ENCODE measurements at regions not wholly inside any gene's neighbourhood (a gene's known extent, or its start where the extent isn't known, plus 50 kb on each side); places are given as distances from the start of the nearest gene placed in this dataset.

DNA sequence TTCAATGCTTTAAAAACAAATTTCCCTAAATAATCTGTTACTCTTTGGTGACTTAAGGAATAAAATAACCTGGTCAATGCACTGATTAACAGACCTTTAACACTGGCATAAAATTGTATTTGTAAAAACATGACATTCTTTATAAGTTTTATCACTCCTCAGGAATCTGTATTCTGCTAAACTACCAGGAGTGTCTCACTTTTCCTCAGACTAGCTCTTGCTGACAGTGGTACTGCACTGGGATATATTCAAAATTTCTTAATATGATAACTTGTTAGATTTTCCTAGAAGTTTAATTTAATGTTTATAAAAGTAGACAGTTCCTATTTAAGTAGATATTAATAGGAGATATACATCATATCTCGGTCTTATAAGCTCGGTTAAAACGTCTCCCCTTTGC, 363.4 kb upstream of the ARHGEF26 start:
- H3K4me3 ChIP-seq (ENCODE audit: low read depth, low read length) = no peak overlapping the region
- TF ChIP-seq, protein P1, sequence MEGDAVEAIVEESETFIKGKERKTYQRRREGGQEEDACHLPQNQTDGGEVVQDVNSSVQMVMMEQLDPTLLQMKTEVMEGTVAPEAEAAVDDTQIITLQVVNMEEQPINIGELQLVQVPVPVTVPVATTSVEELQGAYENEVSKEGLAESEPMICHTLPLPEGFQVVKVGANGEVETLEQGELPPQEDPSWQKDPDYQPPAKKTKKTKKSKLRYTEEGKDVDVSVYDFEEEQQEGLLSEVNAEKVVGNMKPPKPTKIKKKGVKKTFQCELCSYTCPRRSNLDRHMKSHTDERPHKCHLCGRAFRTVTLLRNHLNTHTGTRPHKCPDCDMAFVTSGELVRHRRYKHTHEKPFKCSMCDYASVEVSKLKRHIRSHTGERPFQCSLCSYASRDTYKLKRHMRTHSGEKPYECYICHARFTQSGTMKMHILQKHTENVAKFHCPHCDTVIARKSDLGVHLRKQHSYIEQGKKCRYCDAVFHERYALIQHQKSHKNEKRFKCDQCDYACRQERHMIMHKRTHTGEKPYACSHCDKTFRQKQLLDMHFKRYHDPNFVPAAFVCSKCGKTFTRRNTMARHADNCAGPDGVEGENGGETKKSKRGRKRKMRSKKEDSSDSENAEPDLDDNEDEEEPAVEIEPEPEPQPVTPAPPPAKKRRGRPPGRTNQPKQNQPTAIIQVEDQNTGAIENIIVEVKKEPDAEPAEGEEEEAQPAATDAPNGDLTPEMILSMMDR (IDR thresholded peaks at IDR 0.05; ENCODE audit: low read depth, low read length) = no peak

DNA sequence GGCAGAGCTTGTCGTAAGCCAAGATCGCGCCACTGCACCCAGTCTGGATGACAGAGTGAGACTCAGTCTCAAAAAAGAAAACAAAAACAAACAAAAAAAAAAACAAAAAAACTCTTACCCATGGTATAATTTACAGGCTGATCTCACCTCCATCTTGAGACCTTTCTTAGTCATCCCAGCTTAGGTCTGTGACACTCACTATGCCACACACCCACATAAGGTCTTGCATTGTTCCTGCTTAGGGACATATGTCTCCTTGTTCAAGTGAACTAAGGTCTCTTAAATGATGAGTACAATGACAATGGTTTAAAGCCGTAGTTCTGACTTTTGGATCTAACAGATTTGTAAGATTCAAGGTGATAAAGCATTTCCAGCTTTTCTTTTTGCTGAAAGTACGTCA, 360.2 kb upstream of the ARHGEF26 start:
- H3K4me3 ChIP-seq (ENCODE audit: low read depth, low read length) = no peak overlapping the region
- TF ChIP-seq, protein P1 (IDR thresholded peaks at IDR 0.05; ENCODE audit: low read depth, low read length) = no peak

DNA sequence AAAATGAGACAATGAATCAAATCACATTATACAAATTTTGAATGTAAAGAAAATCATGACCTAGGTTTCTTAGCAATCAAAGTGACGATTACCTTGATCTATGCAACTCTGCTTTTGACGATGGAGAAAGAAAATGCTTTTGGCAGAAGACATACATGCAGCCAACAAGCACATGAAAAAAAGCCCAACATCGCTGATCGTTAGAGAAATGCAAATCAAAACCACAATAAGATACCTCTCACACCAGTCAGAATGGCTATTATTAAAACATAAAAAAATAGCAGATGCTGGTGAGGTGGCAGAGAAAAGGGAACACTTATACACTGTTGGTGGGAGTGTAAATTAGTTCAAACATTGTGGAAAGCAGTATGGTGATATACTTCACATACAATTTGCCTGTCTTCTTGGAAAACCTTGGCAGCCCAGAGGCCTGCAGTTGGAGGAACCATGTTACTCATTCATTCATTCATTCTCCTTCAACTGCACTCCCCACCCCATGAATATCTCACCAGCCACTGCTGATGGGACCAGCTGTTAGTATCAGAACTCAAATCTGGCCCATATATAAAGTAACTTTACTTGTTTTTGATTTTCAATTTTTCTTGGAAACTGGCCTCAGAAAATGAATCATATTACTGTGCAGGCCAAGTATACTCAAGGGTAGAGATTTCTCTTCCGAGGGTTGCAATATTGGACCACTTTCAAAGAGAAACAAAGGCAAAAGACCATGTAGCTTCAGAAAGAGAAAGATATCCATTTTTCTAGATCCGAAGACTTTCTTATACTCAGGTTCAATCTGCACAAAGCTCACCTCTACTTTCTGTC, 358.6 kb upstream of the ARHGEF26 start:
- TF ChIP-seq, protein P1 (IDR thresholded peaks at IDR 0.05; ENCODE audit: low read depth, low read length) = no peak
- no peak overlapping the region for H3K4me3 ChIP-seq (ENCODE audit: low read depth, low read length)

DNA sequence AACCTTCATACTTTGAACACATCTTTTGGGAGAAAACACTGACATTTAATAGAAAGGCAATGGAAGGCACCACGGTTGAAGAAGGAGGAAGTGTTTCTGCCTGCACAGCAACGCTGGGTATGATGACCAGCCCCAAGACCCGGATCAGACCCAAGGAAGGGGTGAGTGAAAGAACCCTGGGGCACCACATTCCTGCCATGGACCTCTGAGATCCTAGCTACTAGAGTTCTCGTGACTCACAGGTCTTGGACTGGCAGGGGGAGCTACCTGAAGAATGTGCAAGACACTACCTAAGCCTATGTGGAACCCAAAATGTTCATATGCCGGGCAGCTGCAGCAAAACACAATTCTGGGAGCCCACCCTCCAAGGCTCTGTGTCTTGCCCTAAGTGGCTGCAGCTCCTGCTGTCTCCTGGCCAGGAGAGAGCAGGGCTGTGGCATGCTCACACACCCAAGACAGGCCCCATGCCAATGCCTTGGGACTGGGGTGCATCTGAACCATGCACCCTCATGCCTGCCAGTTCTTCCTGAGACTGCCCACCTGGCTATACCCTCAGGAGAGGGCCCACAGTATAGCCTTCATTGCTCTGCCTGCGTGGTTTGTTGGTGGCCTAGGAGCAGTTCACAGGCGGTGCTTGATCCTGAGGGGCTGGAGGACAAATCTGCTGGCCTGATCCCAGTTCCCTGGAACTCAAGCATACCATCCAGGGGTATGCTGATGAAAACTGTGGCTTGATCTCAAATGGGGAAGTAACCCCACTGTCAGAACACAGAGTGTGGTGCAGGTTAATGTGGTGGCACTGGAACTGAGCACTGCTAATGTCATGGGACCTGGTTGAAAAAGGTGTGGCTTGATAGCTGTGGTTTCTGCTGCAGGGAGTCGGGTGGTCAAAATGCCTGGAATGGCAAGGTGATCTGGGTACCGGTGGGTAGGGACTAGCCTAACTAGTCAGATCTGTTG, 353.3 kb upstream of the ARHGEF26 start:
- TF ChIP-seq, protein P1 (IDR thresholded peaks at IDR 0.05; ENCODE audit: low read depth, low read length) = no peak

DNA sequence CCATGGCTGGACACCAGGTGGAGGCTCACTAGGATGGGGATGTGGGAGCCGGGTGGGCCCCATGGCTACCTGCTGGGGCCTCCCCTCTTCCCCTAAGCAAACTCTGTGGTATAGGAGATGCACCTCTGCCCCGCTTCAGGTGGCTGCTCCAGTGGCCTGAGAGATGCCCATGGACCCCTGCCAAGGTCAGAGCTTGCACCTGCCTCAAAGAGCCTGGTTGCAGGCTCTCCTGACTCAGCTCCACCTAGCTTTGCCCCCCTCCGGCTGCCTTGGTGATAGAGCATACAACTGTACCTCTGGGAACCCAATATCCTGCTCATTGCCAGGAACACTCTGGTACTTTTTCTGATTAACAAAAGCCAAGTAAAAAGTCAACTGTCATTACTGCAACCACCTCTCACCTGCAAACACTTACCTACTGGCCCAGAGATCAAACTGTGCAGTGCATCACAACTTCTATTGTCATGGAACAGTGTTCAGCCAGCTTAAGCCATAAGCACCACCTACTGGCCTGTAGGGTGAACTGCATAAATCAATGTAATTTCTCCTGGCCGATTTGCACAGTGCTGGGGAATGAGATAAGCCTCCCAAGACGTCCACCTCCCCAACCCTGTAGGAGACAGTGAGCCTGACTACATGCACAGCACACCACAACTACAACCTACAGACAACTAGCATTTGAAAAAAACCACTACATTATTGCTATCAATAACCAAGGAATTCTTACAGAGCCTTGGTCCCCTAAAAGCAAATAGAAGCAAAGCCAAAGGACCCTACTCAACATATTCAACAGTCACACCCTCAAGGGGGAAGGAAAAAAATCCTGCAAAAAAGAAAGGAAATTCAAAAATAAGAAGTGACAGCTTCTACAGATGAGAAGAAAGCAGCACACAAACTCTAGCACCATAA, 352.4 kb upstream of the ARHGEF26 start:
- TF ChIP-seq, protein P1 (IDR thresholded peaks at IDR 0.05; ENCODE audit: low read depth, low read length) = peak; percentile 70
- no peak overlapping the region for H3K4me3 ChIP-seq (ENCODE audit: low read depth, low read length)

More for the DNA sequence above, 353.3 kb upstream of the ARHGEF26 start:
- no peak overlapping the region for H3K4me3 ChIP-seq (ENCODE audit: low read depth, low read length)

DNA sequence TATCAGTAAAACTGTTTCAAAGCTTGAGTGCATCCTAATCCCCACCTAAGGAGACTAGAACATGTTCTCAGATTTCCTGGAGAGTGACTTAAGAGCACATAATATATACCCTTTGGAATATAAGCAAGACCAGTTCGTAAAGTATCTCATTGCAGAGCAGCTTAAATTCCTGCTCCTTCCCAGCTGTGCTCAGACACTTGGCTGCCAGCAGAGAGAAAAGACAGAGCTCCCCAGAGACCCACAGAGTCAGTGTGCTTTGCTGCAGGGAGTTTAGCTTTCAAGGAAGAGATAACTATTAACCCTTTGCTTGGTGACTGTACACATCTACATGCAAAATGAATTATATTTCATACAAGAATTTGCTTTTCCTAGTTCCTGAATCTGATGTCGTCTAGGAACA, 338.1 kb upstream of the ARHGEF26 start:
- TF ChIP-seq, protein P1 (IDR thresholded peaks at IDR 0.05; ENCODE audit: low read depth, low read length) = no peak
- H3K4me3 ChIP-seq (ENCODE audit: low read depth, low read length) = no peak overlapping the region
